Lower leg skin (tissue), 3 donors: ENCODE measurements at regions not wholly inside any gene's neighbourhood (a gene's known extent, or its start where the extent isn't known, plus 50 kb on each side); places are given as distances from the start of the nearest gene placed in this dataset.

Experiments used
- CTCF ChIP-seq, 3 donors: fragments of 450-650 bp; IDR thresholded peaks; one replicate each; pipeline ENCODE4 v1.5.1; 2016; ENCODE audit warnings: antibody characterized with exemption in 3 of 3, mild to moderate bottlenecking in 3 of 3, moderate library complexity in 2 of 3
- POLR2A ChIP-seq, 2 donors: fragments of 450-650 bp; IDR thresholded peaks; one replicate each; pipeline ENCODE4 v1.6.1; 2016 to 2017; ENCODE audit warnings: antibody characterized with exemption in 2 of 2, mild to moderate bottlenecking in 1 of 2, moderate library complexity in 1 of 2

- no peak for TF ChIP-seq CTCF (IDR thresholded peaks at IDR 0.05)
- TF ChIP-seq POLR2A (IDR thresholded peaks at IDR 0.05) = no peak
These were observed 210.6 kb downstream of the QDPR start for GRCh38 chr4:17301266-17301665.
